ENCODE measurements at regions not wholly inside any gene's neighbourhood (a gene's known extent, or its start where the extent isn't known, plus 50 kb on each side); places are given as distances from the start of the nearest gene placed in this dataset.

- FAIRE-seq (no peak), DNase-seq (ENCODE audit: low spot score) (no peak), ATAC-seq (no peak)
- ChIA-PET POLR2A (no interaction called here), CTCF (ENCODE audit: low intra/inter-chr PET ratio, low total read pairs) (no interaction called here)
- Histone ChIP-seq H3K9me3 (ENCODE audit: low read length) (no peaks in the 10 kb centered on the region), H2AFZ (ENCODE audit: low read length) (no peak overlapping the region), H3K27me3 (ENCODE audit: control insufficient read depth in 1 of 2, insufficient read depth in 2 of 2, low read length in 2 of 2) (peaks cover 8 to 69% of the 10 kb centered on the region in 2 experiments; a peak in 3 of 5 replicates), H4K20me1 (ENCODE audit: insufficient read depth, low read length) (no peaks in the 10 kb centered on the region), H3K4me3 (replicated peaks in 1 of 3; ENCODE audit: insufficient read depth in 1 of 3, low read depth in 2 of 3, low read length in 3 of 3) (no peak overlapping the region), H3K4me1 (ENCODE audit: insufficient read depth, low read length) (no peaks in the 10 kb centered on the region), H3K9ac (ENCODE audit: insufficient read depth, low read depth, low read length) (no peak overlapping the region), H3K27ac (ENCODE audit: extremely low read length, insufficient read depth, low read length) (no peak overlapping the region), H3K4me2 (ENCODE audit: low read depth, low read length) (no peak overlapping the region), H3K36me3 (replicated peaks in 1 of 2; ENCODE audit: control insufficient read depth in 1 of 2, insufficient read depth in 2 of 2, low read length in 2 of 2) (no peaks in the 10 kb centered on the region), H3K79me2 (ENCODE audit: insufficient read depth, low read length) (no peaks in the 10 kb centered on the region)
- BruUV-seq (replicated peaks), result no TSS peak
- in situ Hi-C loops (cut with HindIII; ENCODE audit: extremely low pct_ligation_motif_present, low pct_unique_long_range_greater_than_20kb) (no loop called here), intact Hi-C loops (cut with micrococcal nuclease; ENCODE audit: unreplicated experiment) (no loop called here)
- 52% methylated on average over 7 of the region's 7 CpGs for WGBS (ENCODE audit: low lambda C conversion rate)
- TF ChIP-seq CEBPG (CRISPR knock-in tag; IDR thresholded peaks at IDR 0.05) (no peak), ZKSCAN5 (CRISPR knock-in tag; IDR thresholded peaks at IDR 0.05) (no peak), KLF9 (CRISPR knock-in tag; IDR thresholded peaks at IDR 0.05; ENCODE audit: low read depth) (no peak), MTF1 (CRISPR knock-in tag; IDR thresholded peaks at IDR 0.05) (no peak), RFX1 (IDR thresholded peaks at IDR 0.05) (no peak), ZNF432 (CRISPR knock-in tag; IDR thresholded peaks at IDR 0.05; ENCODE audit: borderline replicate concordance) (no peak), PATZ1 (CRISPR knock-in tag; IDR thresholded peaks at IDR 0.05) (no peak), ZNF572 (CRISPR knock-in tag; IDR thresholded peaks at IDR 0.05) (no peak), AFF4 (CRISPR knock-in tag; IDR thresholded peaks at IDR 0.05) (no peak), JUN (CRISPR knock-in tag; IDR thresholded peaks at IDR 0.05) (no peak), MLX (CRISPR knock-in tag; IDR thresholded peaks at IDR 0.05) (no peak), SAFB2 (CRISPR knock-in tag; IDR thresholded peaks at IDR 0.05; ENCODE audit: borderline replicate concordance, low read depth) (no peak)
These were observed 77.4 kb downstream of the TRIM29 start for GRCh38 chr11:120060512-120060911.

All from HepG2 (cell line).